ENCODE measurements at regions not wholly inside any gene's neighbourhood (a gene's known extent, or its start where the extent isn't known, plus 50 kb on each side); places are given as distances from the start of the nearest gene placed in this dataset.

- Mint-ChIP-seq H3K27me3 (no peaks in the 10 kb centered on the region), H3K9me3 (peaks cover 0 to 9% (median 0%) of the 10 kb centered on the region in 3 donors), H3K4me1 (peaks cover 36 to 54% (median 44%) of the 10 kb centered on the region in 3 donors), H3K27ac (no peak overlapping the region), H3K36me3 (no peaks in the 10 kb centered on the region), H3K4me3 (no peak overlapping the region)
- DNase-seq (no peak), ATAC-seq (replicated peaks in 1 of 4) (no peak)
- ChIA-PET CTCF (no interaction called here), POLR2A (no interaction called here)
- no peaks in the 10 kb centered on the region for H3K9me3 ChIP-seq
- no peak overlapping the region for H3K4me3 ChIP-seq (ENCODE audit: control insufficient read depth in 1 of 2, extremely low read depth in 1 of 2, low read length in 1 of 2)
- WGBS (ENCODE audit: insufficient coverage), result 100% methylated on average over 1 of the region's 4 CpGs
- H3K27me3 ChIP-seq (replicated peaks in 1 of 2; ENCODE audit: control insufficient read depth in 2 of 2, extremely low read depth in 1 of 2, insufficient read depth in 2 of 2, low read length in 1 of 2), result no peaks in the 10 kb centered on the region
- H3K36me3 ChIP-seq (ENCODE audit: control insufficient read depth in 2 of 2, extremely low read depth in 1 of 2, insufficient read depth in 1 of 2, low read length in 1 of 2), result no peaks in the 10 kb centered on the region
- H3K4me1 ChIP-seq (ENCODE audit: control insufficient read depth in 1 of 2, extremely low read depth in 1 of 2, insufficient read depth in 2 of 2, low read length in 2 of 2), result no peaks in the 10 kb centered on the region
- no peak overlapping the region for H3K27ac ChIP-seq (ENCODE audit: low read length)
These were observed 75.6 kb downstream of the ICOS start for GRCh38 chr2:204012072-204012653.

- Histone ChIP-seq H3K4me1 (ENCODE audit: control insufficient read depth in 1 of 2, extremely low read depth in 1 of 2, insufficient read depth in 2 of 2, low read length in 2 of 2) (no peaks in the 10 kb centered on the region), H3K27me3 (replicated peaks in 1 of 2; ENCODE audit: control insufficient read depth in 2 of 2, extremely low read depth in 1 of 2, insufficient read depth in 2 of 2, low read length in 1 of 2) (no peaks in the 10 kb centered on the region), H3K27ac (ENCODE audit: low read length) (no peak overlapping the region), H3K4me3 (ENCODE audit: control insufficient read depth in 1 of 2, extremely low read depth in 1 of 2, low read length in 1 of 2) (no peak overlapping the region), H3K9me3 (no peaks in the 10 kb centered on the region), H3K36me3 (ENCODE audit: control insufficient read depth in 2 of 2, extremely low read depth in 1 of 2, insufficient read depth in 1 of 2, low read length in 1 of 2) (no peaks in the 10 kb centered on the region)
- peak; percentile 38 to 89 (median 44) for ATAC-seq (replicated peaks in 1 of 4)
- Mint-ChIP-seq H3K27ac (peak overlapping the region in 1 of 2 donors; percentile 48), H3K27me3 (no peaks in the 10 kb centered on the region), H3K4me1 (peaks cover 26 to 37% (median 29%) of the 10 kb centered on the region in 3 donors), H3K36me3 (no peaks in the 10 kb centered on the region), H3K9me3 (peaks cover 0 to 8% (median 3%) of the 10 kb centered on the region in 3 donors), H3K4me3 (no peak overlapping the region)
- 62% methylated on average over 4 of the region's 8 CpGs for WGBS (ENCODE audit: insufficient coverage)
- ChIA-PET POLR2A (interaction anchor here (0.7 to 1.2 kb wide), 2 partner anchors 9 to 15 kb away, joined by 3 to 8 read pairs; no protein-coding TSS in a partner anchor), CTCF (no interaction called here)
- peak in 19 of 35 experiments; percentile 10 to 61 (median 21) for DNase-seq
These were observed 78.7 kb downstream of the ICOS start for GRCh38 chr2:204015118-204015843.

- H3K4me3 ChIP-seq (ENCODE audit: control insufficient read depth in 1 of 2, extremely low read depth in 1 of 2, low read length in 1 of 2), result no peak overlapping the region
- WGBS (ENCODE audit: insufficient coverage), result 90% methylated on average over 4 of the region's 6 CpGs
- H3K4me1 ChIP-seq (ENCODE audit: control insufficient read depth in 1 of 2, extremely low read depth in 1 of 2, insufficient read depth in 2 of 2, low read length in 2 of 2), result peaks cover 5 to 6% of the 10 kb centered on the region in 2 experiments
- H3K27ac ChIP-seq (ENCODE audit: low read length), result no peak overlapping the region
- Mint-ChIP-seq H3K27me3 (no peaks in the 10 kb centered on the region), H3K36me3 (no peaks in the 10 kb centered on the region), H3K4me1 (peaks cover 19 to 39% (median 29%) of the 10 kb centered on the region in 3 donors), H3K27ac (no peak overlapping the region), H3K9me3 (peaks cover 0 to 8% (median 3%) of the 10 kb centered on the region in 3 donors), H3K4me3 (no peak overlapping the region)
- DNase-seq (no peak), ATAC-seq (replicated peaks in 1 of 4) (no peak)
- ChIA-PET CTCF (interaction anchor here in 1 of 2 donors (0.6 kb wide), 1 partner anchor 32 kb away, joined by 3 read pairs; no protein-coding TSS in a partner anchor), POLR2A (interaction anchor here in 1 of 2 donors (0.5 kb wide), 1 partner anchor 423 kb away, joined by 3 read pairs; no protein-coding TSS in a partner anchor)
- H3K27me3 ChIP-seq (replicated peaks in 1 of 2; ENCODE audit: control insufficient read depth in 2 of 2, extremely low read depth in 1 of 2, insufficient read depth in 2 of 2, low read length in 1 of 2), result no peaks in the 10 kb centered on the region
- H3K9me3 ChIP-seq, result no peaks in the 10 kb centered on the region
- no peaks in the 10 kb centered on the region for H3K36me3 ChIP-seq (ENCODE audit: control insufficient read depth in 2 of 2, extremely low read depth in 1 of 2, insufficient read depth in 1 of 2, low read length in 1 of 2)
These were observed 82.2 kb downstream of the ICOS start for GRCh38 chr2:204018717-204019116.

- Histone ChIP-seq H3K27ac (ENCODE audit: low read length) (no peak overlapping the region), H3K9me3 (no peaks in the 10 kb centered on the region), H3K36me3 (ENCODE audit: control insufficient read depth in 2 of 2, extremely low read depth in 1 of 2, insufficient read depth in 1 of 2, low read length in 1 of 2) (no peaks in the 10 kb centered on the region), H3K27me3 (replicated peaks in 1 of 2; ENCODE audit: control insufficient read depth in 2 of 2, extremely low read depth in 1 of 2, insufficient read depth in 2 of 2, low read length in 1 of 2) (no peaks in the 10 kb centered on the region), H3K4me1 (ENCODE audit: control insufficient read depth in 1 of 2, extremely low read depth in 1 of 2, insufficient read depth in 2 of 2, low read length in 2 of 2) (peaks cover 5 to 6% of the 10 kb centered on the region in 2 experiments), H3K4me3 (ENCODE audit: control insufficient read depth in 1 of 2, extremely low read depth in 1 of 2, low read length in 1 of 2) (no peak overlapping the region)
- ATAC-seq (replicated peaks in 1 of 4), result peak in 3 of 4 experiments; percentile 57 to 76 (median 66)
- Mint-ChIP-seq H3K36me3 (no peaks in the 10 kb centered on the region), H3K4me1 (peaks cover 26 to 42% (median 34%) of the 10 kb centered on the region in 3 donors), H3K27ac (no peak overlapping the region), H3K4me3 (no peak overlapping the region), H3K9me3 (peaks cover 0 to 8% (median 3%) of the 10 kb centered on the region in 3 donors), H3K27me3 (no peaks in the 10 kb centered on the region)
- no peak for DNase-seq
- 57% methylated on average over 3 of the region's 6 CpGs for WGBS (ENCODE audit: insufficient coverage)
- ChIA-PET CTCF (interaction anchor here (0.6 kb wide), 2 partner anchors 76 to 408 kb away, joined by 3 read pairs; no protein-coding TSS in a partner anchor), POLR2A (interaction anchor here in 1 of 2 donors (0.6 kb wide), 1 partner anchor 1940 kb away, joined by 4 read pairs; no protein-coding TSS in a partner anchor)
These were observed 83.3 kb downstream of the ICOS start for GRCh38 chr2:204019572-204020501.

- no peaks in the 10 kb centered on the region for H3K36me3 Mint-ChIP-seq
- no peak for DNase-seq
- peaks cover 0 to 8% (median 3%) of the 10 kb centered on the region in 3 donors for H3K9me3 Mint-ChIP-seq
- WGBS (ENCODE audit: insufficient coverage), result no CpG with 5 or more reads among the region's 5 CpGs
- ChIA-PET POLR2A (no interaction called here), CTCF (interaction anchor here in 1 of 2 donors (0.7 kb wide), 1 partner anchor 80 kb away, joined by 3 read pairs; no protein-coding TSS in a partner anchor)
- H3K27me3 Mint-ChIP-seq, result no peaks in the 10 kb centered on the region
- H3K36me3 ChIP-seq (ENCODE audit: control insufficient read depth in 2 of 2, extremely low read depth in 1 of 2, insufficient read depth in 1 of 2, low read length in 1 of 2), result no peaks in the 10 kb centered on the region
- H3K4me3 ChIP-seq (ENCODE audit: control insufficient read depth in 1 of 2, extremely low read depth in 1 of 2, low read length in 1 of 2), result no peak overlapping the region
- peaks cover 5 to 6% of the 10 kb centered on the region in 2 experiments for H3K4me1 ChIP-seq (ENCODE audit: control insufficient read depth in 1 of 2, extremely low read depth in 1 of 2, insufficient read depth in 2 of 2, low read length in 2 of 2)
- peaks cover 26 to 30% (median 30%) of the 10 kb centered on the region in 3 donors for H3K4me1 Mint-ChIP-seq
- no peaks in the 10 kb centered on the region for H3K27me3 ChIP-seq (replicated peaks in 1 of 2; ENCODE audit: control insufficient read depth in 2 of 2, extremely low read depth in 1 of 2, insufficient read depth in 2 of 2, low read length in 1 of 2)
- H3K4me3 Mint-ChIP-seq, result no peak overlapping the region
- no peak overlapping the region for H3K27ac Mint-ChIP-seq
- no peak for ATAC-seq (replicated peaks in 1 of 4)
- no peak overlapping the region for H3K27ac ChIP-seq (ENCODE audit: low read length)
- H3K9me3 ChIP-seq, result no peaks in the 10 kb centered on the region
These were observed 84.9 kb downstream of the ICOS start for GRCh38 chr2:204021290-204022081.

All from T-cell (primary cell).